Breast epithelium (tissue), 4 donors: ENCODE measurements at regions not wholly inside any gene's neighbourhood (a gene's known extent, or its start where the extent isn't known, plus 50 kb on each side); places are given as distances from the start of the nearest gene placed in this dataset.

Source experiments
- DNase-seq, 2 donors: peaks; one replicate each; pipeline ENCODE4 v3.0.0-alpha.2; 2019; ENCODE audit warnings: low spot score in 2 of 2
- H3K27ac ChIP-seq, 2 donors: fragments of 200-600 bp; sonication (generic) in 1 of 2; one replicate each; pipeline ENCODE4 v1.5.1; 2016 to 2019; ENCODE audit warnings: mild to moderate bottlenecking in 1 of 2
- H3K27me3 ChIP-seq, 2 donors: fragments of 200-600 bp; sonication (generic) in 1 of 2; one replicate each; pipeline versions ENCODE4 v1.5.1 to v1.6.0; 2017 to 2019; ENCODE audit warnings: control low read depth in 1 of 2, mild to moderate bottlenecking in 1 of 2
- H3K36me3 ChIP-seq: fragments of 200-600 bp; one replicate; pipeline ENCODE4 v1.5.1; 2019
- H3K4me1 ChIP-seq, 2 donors: fragments of 200-600 bp; sonication (generic); one replicate each; pipeline ENCODE4 v1.5.1; 2016 to 2019; ENCODE audit warnings: control low read depth in 1 of 2
- H3K4me3 ChIP-seq, 3 donors: fragments of 200-600 bp; sonication (generic); 1 replicate in 2 of 3; 2 replicates in 1 of 3; pipeline ENCODE4 v1.5.1; 2016 to 2019; ENCODE audit warnings: mild to moderate bottlenecking in 3 of 3, moderate library complexity in 2 of 3
- H3K9me3 ChIP-seq, 2 donors: fragments of 200-600 bp; sonication (generic) in 1 of 2; one replicate each; pipeline ENCODE4 v1.5.1; 2016 to 2019; ENCODE audit warnings: control low read depth in 1 of 2
- CTCF ChIP-seq, 3 donors: fragments of 450-650 bp; IDR thresholded peaks; one replicate each; pipeline ENCODE4 v1.5.1; 2016 to 2017; ENCODE audit warnings: antibody characterized with exemption in 3 of 3, mild to moderate bottlenecking in 3 of 3, moderate library complexity in 3 of 3
- POLR2A ChIP-seq: fragments of 450-650 bp; IDR thresholded peaks from one replicate; pipeline ENCODE4 v1.6.1; 2016; ENCODE audit warnings: antibody characterized with exemption, mild to moderate bottlenecking, moderate library complexity
- POLR2AphosphoS5 ChIP-seq, 3 donors: sonication (generic); formaldehyde crosslinking; IDR thresholded peaks; one replicate each; pipeline ENCODE4 v1.6.1; 2017; ENCODE audit warnings: antibody characterized with exemption in 3 of 3
- intact Hi-C: fragments of 100-400 bp; cut with DNase I; formaldehyde crosslinking; loops from one replicate; pipeline ENCODE4 v1.15.1; 2023; ENCODE audit warnings: low total_unique reads

- H3K4me1 ChIP-seq: no peaks in the 10 kb centered on the region
- TF ChIP-seq CTCF (IDR thresholded peaks at IDR 0.05): no peak
- no peak for TF ChIP-seq POLR2A
- no peak for TF ChIP-seq POLR2AphosphoS5 (IDR thresholded peaks at IDR 0.05)
- H3K4me3 ChIP-seq: no peak overlapping the region
- H3K27me3 ChIP-seq: no peaks in the 10 kb centered on the region
- H3K9me3 ChIP-seq: no peaks in the 10 kb centered on the region
- H3K27ac ChIP-seq: no peak overlapping the region
- H3K36me3 ChIP-seq: no peaks in the 10 kb centered on the region
- intact Hi-C loops: no loop called here
- DNase-seq: no peak
Observed at GRCh38 chr2:57539761-57540160, 506.8 kb upstream of the VRK2 start.

- H3K27ac ChIP-seq: no peak overlapping the region
- H3K4me1 ChIP-seq: no peaks in the 10 kb centered on the region
- intact Hi-C loops: no loop called here
- no peak overlapping the region for H3K4me3 ChIP-seq
- no peaks in the 10 kb centered on the region for H3K9me3 ChIP-seq
- H3K27me3 ChIP-seq: no peaks in the 10 kb centered on the region
- no peaks in the 10 kb centered on the region for H3K36me3 ChIP-seq
- TF ChIP-seq POLR2AphosphoS5 (IDR thresholded peaks at IDR 0.05) (no peak), CTCF (IDR thresholded peaks at IDR 0.05) (no peak), POLR2A (no peak)
- DNase-seq: no peak
Observed at GRCh38 chr2:57542081-57542480, 504.5 kb upstream of the VRK2 start.

- no peaks in the 10 kb centered on the region for H3K36me3 ChIP-seq
- no peak overlapping the region for H3K27ac ChIP-seq
- no peaks in the 10 kb centered on the region for H3K27me3 ChIP-seq
- intact Hi-C loops: no loop called here
- H3K9me3 ChIP-seq: no peaks in the 10 kb centered on the region
- no peak for TF ChIP-seq CTCF (IDR thresholded peaks at IDR 0.05)
- no peak for TF ChIP-seq POLR2AphosphoS5 (IDR thresholded peaks at IDR 0.05)
- TF ChIP-seq POLR2A: no peak
- H3K4me1 ChIP-seq: no peaks in the 10 kb centered on the region
- no peak overlapping the region for H3K4me3 ChIP-seq
- DNase-seq: no peak
Observed at GRCh38 chr2:57543211-57543610, 503.4 kb upstream of the VRK2 start.

- no peaks in the 10 kb centered on the region for H3K4me1 ChIP-seq
- H3K9me3 ChIP-seq: no peaks in the 10 kb centered on the region
- no peak for DNase-seq
- H3K4me3 ChIP-seq: no peak overlapping the region
- H3K36me3 ChIP-seq: no peaks in the 10 kb centered on the region
- intact Hi-C loops: no loop called here
- no peaks in the 10 kb centered on the region for H3K27me3 ChIP-seq
- TF ChIP-seq POLR2AphosphoS5 (IDR thresholded peaks at IDR 0.05) (no peak), CTCF (IDR thresholded peaks at IDR 0.05) (no peak), POLR2A (no peak)
- H3K27ac ChIP-seq: no peak overlapping the region
Observed at GRCh38 chr2:57544624-57545023, 502.0 kb upstream of the VRK2 start.

GRCh38 chr2:57546478-57546877 is 500.1 kb upstream of the VRK2 start:
- Histone ChIP-seq H3K4me3 (no peak overlapping the region), H3K36me3 (no peaks in the 10 kb centered on the region), H3K27ac (no peak overlapping the region), H3K4me1 (no peaks in the 10 kb centered on the region), H3K9me3 (peaks cover 0 to 8% of the 10 kb centered on the region in 2 donors), H3K27me3 (no peaks in the 10 kb centered on the region)
- TF ChIP-seq CTCF (IDR thresholded peaks at IDR 0.05): no peak
- TF ChIP-seq POLR2AphosphoS5 (IDR thresholded peaks at IDR 0.05): no peak
- no peak for TF ChIP-seq POLR2A
- DNase-seq: no peak
- intact Hi-C loops: no loop called here
